Left lung (tissue), 4 donors: ENCODE measurements at regions not wholly inside any gene's neighbourhood (a gene's known extent, or its start where the extent isn't known, plus 50 kb on each side); places are given as distances from the start of the nearest gene placed in this dataset.

Experiments used
- ATAC-seq: fragments of 200-7000 bp; cut with Tn5 transposase; one replicate; pipeline ENCODE4 v1.9.1; 2020; ENCODE audit warnings: moderate library complexity
- DNase-seq, 4 donors: peaks; one replicate each; pipeline ENCODE4 v3.0.0-alpha.2; 2013 to 2020
- H3K27ac ChIP-seq, 2 donors: fragments of 200-600 bp; sonication (generic) in 1 of 2; one replicate each; pipeline versions ENCODE4 v1.5.0 to v1.8.0; 2020 to 2021
- H3K27me3 ChIP-seq, 2 donors: fragments of 200-600 bp; sonication (generic) in 1 of 2; one replicate each; pipeline versions ENCODE4 v1.5.0 to v1.8.0; 2020 to 2021
- H3K36me3 ChIP-seq, 2 donors: fragments of 200-600 bp; sonication (generic) in 1 of 2; one replicate each; pipeline versions ENCODE4 v1.5.0 to v1.8.0; 2020 to 2021
- H3K4me1 ChIP-seq, 2 donors: fragments of 200-600 bp; one replicate each; pipeline ENCODE4 v1.8.0; 2021
- H3K4me3 ChIP-seq, 2 donors: fragments of 200-600 bp; sonication (generic) in 1 of 2; one replicate each; pipeline versions ENCODE4 v1.5.0 to v1.8.0; 2020 to 2021; ENCODE audit warnings: mild to moderate bottlenecking in 1 of 2
- H3K9me3 ChIP-seq, 2 donors: fragments of 200-600 bp; sonication (generic) in 1 of 2; one replicate each; pipeline versions ENCODE4 v1.5.0 to v1.8.0; 2020 to 2021
- intact Hi-C, 2 donors: fragments of 100-400 bp; cut with DNase I; formaldehyde crosslinking; loops; one replicate each; pipeline versions ENCODE4 v1.11.2 to v1.14.2; 2022
- TF ChIP-seq, protein P1 (sequence below), 2 donors: fragments of 200-600 bp; sonication (generic) in 1 of 2; IDR thresholded peaks; one replicate each; pipeline versions ENCODE4 v1.5.0 to v1.8.0; 2021; ENCODE audit warnings: antibody characterized with exemption in 2 of 2
- donor health status: DM: no; HTN: yes; CAD: no.
- donor health status: DM: no; HTN: no; CAD: no.

- no peaks in the 10 kb centered on the region for H3K36me3 ChIP-seq
- no peaks in the 10 kb centered on the region for H3K27me3 ChIP-seq
- no peaks in the 10 kb centered on the region for H3K4me1 ChIP-seq
- intact Hi-C loops: no loop called here
- TF ChIP-seq, protein P1, sequence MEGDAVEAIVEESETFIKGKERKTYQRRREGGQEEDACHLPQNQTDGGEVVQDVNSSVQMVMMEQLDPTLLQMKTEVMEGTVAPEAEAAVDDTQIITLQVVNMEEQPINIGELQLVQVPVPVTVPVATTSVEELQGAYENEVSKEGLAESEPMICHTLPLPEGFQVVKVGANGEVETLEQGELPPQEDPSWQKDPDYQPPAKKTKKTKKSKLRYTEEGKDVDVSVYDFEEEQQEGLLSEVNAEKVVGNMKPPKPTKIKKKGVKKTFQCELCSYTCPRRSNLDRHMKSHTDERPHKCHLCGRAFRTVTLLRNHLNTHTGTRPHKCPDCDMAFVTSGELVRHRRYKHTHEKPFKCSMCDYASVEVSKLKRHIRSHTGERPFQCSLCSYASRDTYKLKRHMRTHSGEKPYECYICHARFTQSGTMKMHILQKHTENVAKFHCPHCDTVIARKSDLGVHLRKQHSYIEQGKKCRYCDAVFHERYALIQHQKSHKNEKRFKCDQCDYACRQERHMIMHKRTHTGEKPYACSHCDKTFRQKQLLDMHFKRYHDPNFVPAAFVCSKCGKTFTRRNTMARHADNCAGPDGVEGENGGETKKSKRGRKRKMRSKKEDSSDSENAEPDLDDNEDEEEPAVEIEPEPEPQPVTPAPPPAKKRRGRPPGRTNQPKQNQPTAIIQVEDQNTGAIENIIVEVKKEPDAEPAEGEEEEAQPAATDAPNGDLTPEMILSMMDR (IDR thresholded peaks at IDR 0.05): no peak
- no peak for DNase-seq
- ATAC-seq: no peak
- H3K9me3 ChIP-seq: peaks cover 0 to 3% of the 10 kb centered on the region in 2 donors
- no peak overlapping the region for H3K27ac ChIP-seq
- H3K4me3 ChIP-seq: no peak overlapping the region
Observed at GRCh38 chr7:53306846-53307245, 271.4 kb downstream of the POM121L12 start.

DNA sequence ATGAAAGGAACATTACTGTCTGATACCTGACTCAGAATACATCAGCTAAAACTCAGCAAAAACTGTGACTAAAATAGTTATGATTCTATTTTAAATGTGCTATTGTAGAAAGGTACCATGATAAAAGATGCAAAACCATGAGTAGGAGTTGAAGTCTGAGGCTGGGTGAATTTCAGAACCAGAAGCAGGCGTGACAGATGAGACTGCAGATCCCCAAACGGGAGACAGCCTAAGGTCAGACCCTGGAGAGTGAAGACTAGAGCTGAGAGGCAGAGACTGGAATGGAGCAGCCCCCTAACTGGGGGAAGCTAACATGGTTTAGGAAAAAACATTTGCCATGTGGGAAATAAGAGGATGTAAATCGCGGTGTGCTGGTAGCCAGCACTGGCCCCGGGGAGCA is 275.8 kb downstream of the POM121L12 start:
- Histone ChIP-seq H3K36me3 (no peaks in the 10 kb centered on the region), H3K4me1 (no peaks in the 10 kb centered on the region), H3K27me3 (no peaks in the 10 kb centered on the region), H3K4me3 (no peak overlapping the region), H3K27ac (no peak overlapping the region), H3K9me3 (peaks cover 0 to 3% of the 10 kb centered on the region in 2 donors)
- TF ChIP-seq, protein P1 (IDR thresholded peaks at IDR 0.05): no peak
- DNase-seq: no peak
- ATAC-seq: no peak
- intact Hi-C loops: no loop called here

- TF ChIP-seq, protein P1 (IDR thresholded peaks at IDR 0.05): no peak
- peaks cover 0 to under 1% of the 10 kb centered on the region in 2 donors for H3K9me3 ChIP-seq
- H3K4me1 ChIP-seq: no peaks in the 10 kb centered on the region
- no peak overlapping the region for H3K4me3 ChIP-seq
- ATAC-seq (no peak), DNase-seq (no peak)
- intact Hi-C loops: no loop called here
- no peak overlapping the region for H3K27ac ChIP-seq
- no peaks in the 10 kb centered on the region for H3K27me3 ChIP-seq
- no peaks in the 10 kb centered on the region for H3K36me3 ChIP-seq
Observed at GRCh38 chr7:53315981-53316380, 280.5 kb downstream of the POM121L12 start.

GRCh38 chr7:53318566-53318965 is 283.1 kb downstream of the POM121L12 start:
- H3K4me1 ChIP-seq: no peaks in the 10 kb centered on the region
- intact Hi-C loops: no loop called here
- no peaks in the 10 kb centered on the region for H3K27me3 ChIP-seq
- TF ChIP-seq, protein P1 (IDR thresholded peaks at IDR 0.05): no peak
- H3K36me3 ChIP-seq: no peaks in the 10 kb centered on the region
- no peak overlapping the region for H3K27ac ChIP-seq
- no peak for ATAC-seq
- DNase-seq: no peak
- H3K9me3 ChIP-seq: peaks cover 0 to 11% of the 10 kb centered on the region in 2 donors
- H3K4me3 ChIP-seq: no peak overlapping the region

GRCh38 chr7:53325061-53325460 is 289.6 kb downstream of the POM121L12 start:
- ATAC-seq (no peak), DNase-seq (no peak)
- TF ChIP-seq, protein P1 (IDR thresholded peaks at IDR 0.05): no peak
- intact Hi-C loops: no loop called here
- Histone ChIP-seq H3K4me3 (no peak overlapping the region), H3K4me1 (no peaks in the 10 kb centered on the region), H3K36me3 (no peaks in the 10 kb centered on the region), H3K27ac (no peak overlapping the region), H3K27me3 (no peaks in the 10 kb centered on the region), H3K9me3 (peaks cover 0 to 27% of the 10 kb centered on the region in 2 donors)
